Osteoblast (primary cell): ENCODE measurements at regions not wholly inside any gene's neighbourhood (a gene's known extent, or its start where the extent isn't known, plus 50 kb on each side); places are given as distances from the start of the nearest gene placed in this dataset.

Source experiments
- DNase-seq: peaks from one replicate; pipeline ENCODE4 v3.0.0; 2011; ENCODE audit warnings: low spot score, mixed read lengths; ENCODE audit not compliant: insufficient read length; ENCODE audit errors: missing footprints
- H2AFZ ChIP-seq: 2 replicates; pipeline ENCODE4 v1.6.0; 2011; ENCODE audit warnings: mild to moderate bottlenecking, low read length
- H3K27ac ChIP-seq: 2 replicates; pipeline ENCODE4 v1.5.1; 2011; ENCODE audit warnings: mild to moderate bottlenecking, low read depth, low read length, moderate library complexity
- H3K27me3 ChIP-seq: 2 replicates; pipeline ENCODE4 v1.6.0; 2012; ENCODE audit warnings: mild to moderate bottlenecking, control low read depth, inconsistent platforms, low read length, moderate library complexity; ENCODE audit not compliant: insufficient read depth
- H3K36me3 ChIP-seq: 2 replicates; pipeline ENCODE4 v1.5.1; 2011; ENCODE audit warnings: mild to moderate bottlenecking, low read length, control low read depth, moderate library complexity; ENCODE audit not compliant: insufficient read depth
- H3K4me1 ChIP-seq: 2 replicates; pipeline ENCODE4 v1.5.1; 2011; ENCODE audit warnings: mild to moderate bottlenecking, low read length, control low read depth, moderate library complexity; ENCODE audit not compliant: insufficient read depth
- H3K4me2 ChIP-seq: 2 replicates; pipeline ENCODE4 v1.6.0; 2011; ENCODE audit warnings: mild to moderate bottlenecking, low read length; ENCODE audit not compliant: insufficient read depth
- H3K4me3 ChIP-seq: fragments of 200-600 bp; sonication (generic); 3 replicates; pipeline ENCODE4 v1.5.1; 2012; ENCODE audit warnings: mild to moderate bottlenecking, low read length, inconsistent platforms; ENCODE audit not compliant: insufficient read depth
- H3K79me2 ChIP-seq: 2 replicates; pipeline ENCODE4 v1.6.0; 2012; ENCODE audit warnings: mild to moderate bottlenecking, low read length, control low read depth, inconsistent platforms; ENCODE audit not compliant: insufficient read depth
- H3K9me3 ChIP-seq: 2 replicates; pipeline ENCODE4 v1.5.1; 2011; ENCODE audit warnings: low read depth, low read length, control low read depth
- H4K20me1 ChIP-seq: 2 replicates; pipeline ENCODE4 v1.6.0; 2012; ENCODE audit warnings: mild to moderate bottlenecking, low read length, control low read depth; ENCODE audit not compliant: insufficient read depth
- CTCF ChIP-seq: IDR thresholded peaks from 2 replicates; pipeline ENCODE4 v1.5.1; 2011; ENCODE audit warnings: mild to moderate bottlenecking, low read depth, low read length, moderate library complexity; ENCODE audit errors: extremely low read depth

- no peak overlapping the region for H3K4me2 ChIP-seq
- no peak overlapping the region for H3K27ac ChIP-seq
- DNase-seq, result no peak
Observed at GRCh38 chr4:18641334-18641733, 619.8 kb upstream of the LCORL start.

GRCh38 chr4:18638031-18638430, 616.5 kb upstream of the LCORL start:
- no peak overlapping the region for H3K4me2 ChIP-seq
- H3K9me3 ChIP-seq, result no peaks in the 10 kb centered on the region
- no peaks in the 10 kb centered on the region for H3K36me3 ChIP-seq
- H4K20me1 ChIP-seq, result no peaks in the 10 kb centered on the region
- no peak for TF ChIP-seq CTCF
- no peak overlapping the region for H3K4me3 ChIP-seq
- no peaks in the 10 kb centered on the region for H3K79me2 ChIP-seq
- H3K27me3 ChIP-seq, result no peaks in the 10 kb centered on the region
- DNase-seq, result no peak
- no peak overlapping the region for H2AFZ ChIP-seq
- no peaks in the 10 kb centered on the region for H3K4me1 ChIP-seq
- no peak overlapping the region for H3K27ac ChIP-seq

More at GRCh38 chr4:18641334-18641733, 619.8 kb upstream of the LCORL start:
- Histone ChIP-seq H3K27me3 (no peaks in the 10 kb centered on the region), H3K36me3 (no peaks in the 10 kb centered on the region), H2AFZ (no peak overlapping the region), H4K20me1 (no peaks in the 10 kb centered on the region), H3K9me3 (no peaks in the 10 kb centered on the region), H3K79me2 (no peaks in the 10 kb centered on the region), H3K4me1 (no peaks in the 10 kb centered on the region), H3K4me3 (no peak overlapping the region)
- TF ChIP-seq CTCF, result no peak

DNA sequence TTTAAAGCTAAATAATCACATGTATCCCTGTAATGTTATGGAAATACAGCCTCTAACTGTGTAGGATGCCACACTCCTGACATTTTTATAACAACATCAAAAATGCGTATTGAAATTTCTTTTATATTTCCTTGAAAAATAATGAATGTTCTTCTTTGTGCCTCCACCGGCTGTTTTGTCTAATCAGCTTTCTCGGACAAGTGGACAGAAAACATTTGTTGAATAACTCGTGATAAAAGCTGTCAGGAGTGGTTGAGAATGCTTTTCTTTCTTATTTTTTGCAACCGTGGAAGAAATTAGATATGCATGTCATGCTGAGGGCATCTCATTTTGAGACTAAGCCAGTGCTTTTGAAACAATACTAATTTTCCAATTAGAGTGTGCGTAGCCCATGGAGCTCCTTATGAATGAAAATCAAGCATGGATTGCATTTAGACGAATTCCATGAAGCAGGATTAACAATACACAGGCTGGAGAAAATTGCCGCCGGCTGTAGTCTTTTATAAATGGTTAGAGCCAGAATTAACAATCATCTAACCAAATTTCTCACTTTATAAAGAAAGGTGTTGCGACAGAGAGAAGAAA, 614.5 kb upstream of the LCORL start:
- H3K27me3 ChIP-seq, result no peaks in the 10 kb centered on the region
- H2AFZ ChIP-seq, result no peak overlapping the region
- H3K4me3 ChIP-seq, result no peak overlapping the region
- no peak overlapping the region for H3K4me2 ChIP-seq
- H3K36me3 ChIP-seq, result no peaks in the 10 kb centered on the region
- H3K4me1 ChIP-seq, result no peaks in the 10 kb centered on the region
- H3K79me2 ChIP-seq, result no peaks in the 10 kb centered on the region
- no peaks in the 10 kb centered on the region for H4K20me1 ChIP-seq
- no peak overlapping the region for H3K27ac ChIP-seq
- no peak for TF ChIP-seq CTCF
- DNase-seq, result no peak
- H3K9me3 ChIP-seq, result no peaks in the 10 kb centered on the region

GRCh38 chr4:18635531-18635930, 614.0 kb upstream of the LCORL start:
- H3K27ac ChIP-seq, result no peak overlapping the region
- no peak overlapping the region for H3K4me3 ChIP-seq
- TF ChIP-seq CTCF, result no peak
- H3K4me2 ChIP-seq, result no peak overlapping the region
- H2AFZ ChIP-seq, result no peak overlapping the region
- no peaks in the 10 kb centered on the region for H4K20me1 ChIP-seq
- no peaks in the 10 kb centered on the region for H3K27me3 ChIP-seq
- DNase-seq, result no peak
- H3K4me1 ChIP-seq, result no peaks in the 10 kb centered on the region
- H3K36me3 ChIP-seq, result no peaks in the 10 kb centered on the region
- H3K79me2 ChIP-seq, result no peaks in the 10 kb centered on the region
- no peaks in the 10 kb centered on the region for H3K9me3 ChIP-seq
